K562 (cell line): ENCODE measurements at regions not wholly inside any gene's neighbourhood (a gene's known extent, or its start where the extent isn't known, plus 50 kb on each side); places are given as distances from the start of the nearest gene placed in this dataset.

Experiments used
- ATAC-seq: fragments of 200-7000 bp; cut with Tn5 transposase; 3 replicates; pipeline ENCODE4 v1.9.1; 2020; ENCODE audit warnings: moderate library complexity
- BruUV-seq: library from RNA; stranded (reverse); fragments of 400-500 nt; replicated peaks from 2 replicates; lab custom pipeline; 2021; lab: Mats Ljungman, UMichigan
- CTCF ChIA-PET: fragments of 300-600 bp; formaldehyde crosslinking; extraction: SDS; loops from one replicate; lab custom pipeline; 2021; ENCODE audit warnings: low intra/inter-chr PET ratio; lab: Yijun Ruan, JAX
- POLR2A ChIA-PET: fragments of 300-600, 350-650 bp; sonication (Branson Sonifier 250); formaldehyde crosslinking; extraction: SDS; loops from one replicate; lab custom pipeline; 2021; ENCODE audit warnings: antibody characterized with exemption, inconsistent platforms; lab: Yijun Ruan, JAX
- DNase-seq, 4 experiments: peaks; one replicate each; pipeline versions ENCODE4 v3.0.0 to v3.0.0-alpha.2; 2011 to 2018; ENCODE audit warnings: low spot score in 3 of 4, mixed read lengths in 3 of 4; ENCODE audit errors: extremely low read depth in 1 of 4
- FAIRE-seq: peaks from 2 replicates; lab custom pipeline; 2011; peaks lifted over from hg19 to GRCh38; lab: Jason Lieb, UNC
- H2AFZ ChIP-seq: 2 replicates; pipeline ENCODE4 v1.6.0; 2011; ENCODE audit warnings: low read depth, low read length, control low read depth, inconsistent platforms
- H3K27ac ChIP-seq: fragments of 200-600 bp; 3 replicates; pipeline ENCODE4 v1.8.0; 2011; ENCODE audit warnings: low read depth, mild to moderate bottlenecking, control low read depth, inconsistent platforms, low read length, moderate library complexity, mixed read lengths; ENCODE audit errors: extremely low read depth
- H3K27me3 ChIP-seq, 2 experiments: fragments of 300-600 bp in 1 of 2; 2 replicates in 1 of 2; 3 replicates in 1 of 2; pipeline versions ENCODE4 v1.6.0 to v1.8.0; 2011; ENCODE audit warnings: inconsistent platforms in 2 of 2, low read length in 2 of 2, mild to moderate bottlenecking in 1 of 2, mixed read lengths in 1 of 2, moderate library complexity in 1 of 2; ENCODE audit not compliant: control insufficient read depth in 2 of 2, insufficient read depth in 2 of 2
- H3K36me3 ChIP-seq: fragments of 300-600 bp; 3 replicates; pipeline ENCODE4 v1.8.0; 2011; ENCODE audit warnings: mild to moderate bottlenecking, low read length, inconsistent platforms; ENCODE audit not compliant: control insufficient read depth, insufficient read depth
- H3K4me1 ChIP-seq, 2 experiments: fragments of 200-600 bp in 1 of 2; replicated peaks in 1 of 2; 2 replicates in 1 of 2; 3 replicates in 1 of 2; pipeline versions ENCODE4 v1.5.1 to v1.8.0; 2011; ENCODE audit warnings: inconsistent platforms in 2 of 2, low read length in 2 of 2, mild to moderate bottlenecking in 1 of 2, mixed read lengths in 1 of 2, moderate library complexity in 1 of 2; ENCODE audit not compliant: control insufficient read depth in 2 of 2, insufficient read depth in 2 of 2
- H3K4me2 ChIP-seq: 2 replicates; pipeline ENCODE4 v1.6.1; 2011; ENCODE audit warnings: low read length, control low read depth, inconsistent platforms, mixed read lengths; ENCODE audit not compliant: insufficient read depth
- H3K4me3 ChIP-seq: fragments of 200-600 bp; sonication (generic), shearing (Covaris generic); 2 replicates; pipeline ENCODE4 v1.5.1; 2016; ENCODE audit warnings: control low read depth, inconsistent platforms
- H3K79me2 ChIP-seq: fragments of 200-600 bp; 3 replicates; pipeline ENCODE4 v1.8.0; 2011; ENCODE audit warnings: low read length, inconsistent platforms; ENCODE audit not compliant: control insufficient read depth, insufficient read depth
- H3K9ac ChIP-seq, 2 experiments: 2 replicates each; pipeline versions ENCODE4 v1.6.0 to v1.6.1; 2011; ENCODE audit warnings: low read depth in 2 of 2, low read length in 2 of 2, control low read depth in 1 of 2, inconsistent platforms in 1 of 2, mild to moderate bottlenecking in 1 of 2, mixed read lengths in 1 of 2; ENCODE audit not compliant: insufficient read depth in 1 of 2
- H3K9me1 ChIP-seq: one replicate; pipeline ENCODE4 v1.6.0; 2011; ENCODE audit warnings: inconsistent platforms, mild to moderate bottlenecking, low read length, moderate library complexity; ENCODE audit not compliant: control insufficient read depth, insufficient read depth
- H3K9me3 ChIP-seq: replicated peaks from 2 replicates; pipeline ENCODE4 v1.5.1; 2011; ENCODE audit warnings: low read depth, low read length, inconsistent platforms; ENCODE audit not compliant: control insufficient read depth, insufficient read depth
- H4K20me1 ChIP-seq: replicated peaks from 2 replicates; pipeline ENCODE4 v1.6.1; 2011; ENCODE audit warnings: low read length, inconsistent platforms, mixed read lengths; ENCODE audit not compliant: control insufficient read depth, insufficient read depth
- ATF3 ChIP-seq, 2 experiments: fragments of 450-650 bp in 1 of 2; sonication (generic) in 1 of 2; formaldehyde crosslinking in 1 of 2; IDR thresholded peaks in 1 of 2; conservative IDR thresholded peaks in 1 of 2; 2 replicates each; pipeline versions ENCODE4 v1.6.1 to v1.8.1; 2016 to 2023; ENCODE audit warnings: mild to moderate bottlenecking in 2 of 2, moderate library complexity in 2 of 2, inconsistent platforms in 1 of 2, missing genetic modification reagents in 1 of 2
- CC2D1A ChIP-seq: fragments of 450-650 bp; IDR thresholded peaks from 2 replicates; pipeline ENCODE4 v1.6.1; 2017; ENCODE audit warnings: mild to moderate bottlenecking
- CXXC5 ChIP-seq: fragments of 250-450 bp; sonication (Bioruptor Pico); IDR thresholded peaks from 2 replicates; pipeline ENCODE4 v1.8.0; 2022; ENCODE audit warnings: inconsistent platforms, mild to moderate bottlenecking, moderate library complexity
- DNMT1 ChIP-seq: fragments of 450-650 bp; IDR thresholded peaks from 2 replicates; pipeline ENCODE4 v1.6.1; 2016; ENCODE audit warnings: antibody characterized with exemption, mild to moderate bottlenecking
- KDM4B ChIP-seq, 2 experiments: fragments of 450-650 bp in 1 of 2; sonication (generic) in 1 of 2; IDR thresholded peaks; 2 replicates each; pipeline ENCODE4 v1.6.1; 2016 to 2017; ENCODE audit warnings: borderline replicate concordance in 2 of 2, antibody characterized with exemption in 1 of 2, low read depth in 1 of 2, mild to moderate bottlenecking in 1 of 2
- POLR2AphosphoS2 ChIP-seq: IDR thresholded peaks from 2 replicates; pipeline ENCODE4 v1.6.1; 2012; ENCODE audit warnings: low read length, improper control_type of control experiment
- RBM22 ChIP-seq: fragments of 200-400 bp; formaldehyde crosslinking; IDR thresholded peaks from 2 replicates; pipeline ENCODE4 v1.6.1; 2018; ENCODE audit warnings: low read length, low read depth; ENCODE audit not compliant: poor library complexity, severe bottlenecking
- RBM25 ChIP-seq: fragments of 200-400 bp; formaldehyde crosslinking; IDR thresholded peaks from 2 replicates; pipeline ENCODE4 v1.6.1; 2018; ENCODE audit warnings: low read length, low read depth, moderate library complexity; ENCODE audit not compliant: severe bottlenecking
- TGIF2 ChIP-seq: sonication (generic); formaldehyde crosslinking; IDR thresholded peaks from 2 replicates; pipeline ENCODE4 v1.8.1; 2022; ENCODE audit warnings: mild to moderate bottlenecking, missing genetic modification reagents, moderate library complexity
- WGBS: fragments of 100-300 bp; shearing (Covaris generic); methylation state at CpG from one replicate; pipeline ENCODE4 v1.1.6; 2016; ENCODE audit warnings: low coverage, mixed read lengths; ENCODE audit not compliant: insufficient coverage; ENCODE audit errors: missing lambda C conversion rate; 5-methylcytosine and 5-hydroxymethylcytosine counted together
- in situ Hi-C: fragments of 300-500 bp; cut with MboI; formaldehyde crosslinking; loops from 4 replicates; pipeline ENCODE4 v1.15.0; 2018; ENCODE audit warnings: inconsistent platforms, mixed read lengths
- intact Hi-C: fragments of 100-400 bp; cut with micrococcal nuclease; formaldehyde crosslinking; loops from 2 replicates; pipeline ENCODE4 v1.14.2; 2022
- TF ChIP-seq, protein P1 (sequence below), 2 experiments: fragments of 250-450 bp in 1 of 2; fragments of 450-650 bp in 1 of 2; sonication (Bioruptor Pico) in 1 of 2; IDR thresholded peaks; 2 replicates each; pipeline versions ENCODE4 v1.6.1 to v1.8.0; 2016 to 2021; ENCODE audit warnings: mild to moderate bottlenecking in 2 of 2, moderate library complexity in 2 of 2, missing compliant biosample characterization in 1 of 2, missing genetic modification characterization in 1 of 2

- intact Hi-C loops (no loop called here), in situ Hi-C loops (no loop called here)
- BruUV-seq = no TSS peak
- Histone ChIP-seq H3K79me2 (no peaks in the 10 kb centered on the region), H3K27ac (no peak overlapping the region), H4K20me1 (no peaks in the 10 kb centered on the region), H3K4me3 (no peak overlapping the region), H3K4me1 (no peaks in the 10 kb centered on the region), H2AFZ (no peak overlapping the region), H3K9me3 (no peaks in the 10 kb centered on the region), H3K27me3 (no peaks in the 10 kb centered on the region), H3K4me2 (no peak overlapping the region), H3K36me3 (no peaks in the 10 kb centered on the region), H3K9me1 (no peaks in the 10 kb centered on the region), H3K9ac (no peak overlapping the region)
- POLR2A ChIA-PET = no interaction called here
- 2% methylated on average over 2 of the region's 2 CpGs for WGBS
- DNase-seq (no peak), ATAC-seq (no peak), FAIRE-seq (no peak)
- CTCF ChIA-PET = no interaction called here
- TF ChIP-seq KDM4B (IDR thresholded peaks at IDR 0.05; ENCODE audit: borderline replicate concordance in 2 of 2, low read depth in 1 of 2) = no peak
- peak; percentile 25 for TF ChIP-seq RBM25
These were observed 588.3 kb upstream of the ZFHX3 start for GRCh38 chr16:73636196-73636595.

- Histone ChIP-seq H3K4me1 (no peaks in the 10 kb centered on the region), H2AFZ (no peak overlapping the region), H3K9me1 (no peaks in the 10 kb centered on the region), H3K27ac (no peak overlapping the region), H3K4me3 (no peak overlapping the region), H3K27me3 (no peaks in the 10 kb centered on the region), H3K4me2 (no peak overlapping the region), H3K9me3 (no peaks in the 10 kb centered on the region), H3K9ac (no peak overlapping the region), H4K20me1 (no peaks in the 10 kb centered on the region), H3K79me2 (no peaks in the 10 kb centered on the region), H3K36me3 (no peaks in the 10 kb centered on the region)
- ChIA-PET CTCF (no interaction called here), POLR2A (no interaction called here)
- WGBS = 1% methylated on average over 8 of the region's 8 CpGs
- ATAC-seq (no peak), FAIRE-seq (no peak), DNase-seq (no peak)
- in situ Hi-C loops (no loop called here), intact Hi-C loops (no loop called here)
- BruUV-seq = no TSS peak
- TF ChIP-seq CC2D1A (no peak), POLR2AphosphoS2 (no peak), ATF3 (IDR thresholded peaks at IDR 0.05) (no peak), ATF3 (CRISPR knock-in tag; conservative IDR thresholded peaks at IDR 0.05) (no peak), DNMT1 (no peak), RBM22 (no peak), CXXC5 (no peak), TGIF2 (no peak)
- TF ChIP-seq, protein P1, sequence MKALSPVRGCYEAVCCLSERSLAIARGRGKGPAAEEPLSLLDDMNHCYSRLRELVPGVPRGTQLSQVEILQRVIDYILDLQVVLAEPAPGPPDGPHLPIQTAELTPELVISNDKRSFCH (CRISPR knock-in tag; IDR thresholded peaks at IDR 0.05) = no peak
- TF ChIP-seq, protein P1 (tag; IDR thresholded peaks at IDR 0.05) = no peak
These were observed 581.1 kb upstream of the ZFHX3 start for GRCh38 chr16:73629011-73629410.
